WTC11 (cell line): ENCODE measurements at regions not wholly inside any gene's neighbourhood (a gene's known extent, or its start where the extent isn't known, plus 50 kb on each side); places are given as distances from the start of the nearest gene placed in this dataset.

ENCODE experiments used
- ATAC-seq: fragments of 200-7000 bp; cut with Tn5 transposase; 2 replicates; pipeline ENCODE4 v1.10.0; 2021; ENCODE audit warnings: mild to moderate bottlenecking, moderate library complexity
- CTCF ChIA-PET: fragments of 300-600 bp; sonication (Branson Sonifier 250); formaldehyde crosslinking; loops from one replicate; lab custom pipeline; 2021; ENCODE audit warnings: antibody characterized with exemption; lab: Charles Lee
- POLR2A ChIA-PET: fragments of 350-600 bp; sonication (Branson Sonifier 250); formaldehyde crosslinking; loops from one replicate; lab custom pipeline; 2021; ENCODE audit warnings: antibody characterized with exemption; lab: Charles Lee
- DNase-seq: peaks from one replicate; pipeline ENCODE4 v3.0.0; 2021; ENCODE audit warnings: low spot score
- H3K27ac Mint-ChIP-seq: 2 replicates; pipeline ENCODE4 v1.8.0; 2021; ENCODE audit warnings: mixed read lengths
- H3K27me3 Mint-ChIP-seq: 2 replicates; pipeline ENCODE4 v1.8.0; 2021; ENCODE audit warnings: low read depth, mild to moderate bottlenecking, moderate library complexity, mixed read lengths
- H3K36me3 Mint-ChIP-seq: 2 replicates; pipeline ENCODE4 v1.8.0; 2021; ENCODE audit warnings: mixed read lengths
- H3K4me1 Mint-ChIP-seq: 2 replicates; pipeline ENCODE4 v1.8.0; 2022; ENCODE audit warnings: mixed read lengths
- H3K4me3 Mint-ChIP-seq: 2 replicates; pipeline ENCODE4 v1.8.0; 2021; ENCODE audit warnings: mild to moderate bottlenecking, moderate library complexity, mixed read lengths
- H3K9me3 Mint-ChIP-seq: 2 replicates; pipeline ENCODE4 v1.8.0; 2021; ENCODE audit warnings: mixed read lengths
- ATF6 ChIP-seq: sonication (generic); formaldehyde crosslinking; IDR thresholded peaks from 2 replicates; pipeline ENCODE4 v1.8.1; 2023; ENCODE audit warnings: mild to moderate bottlenecking, missing genetic modification reagents
- ERG ChIP-seq: fragments of 250-450 bp; sonication (Bioruptor Pico); IDR thresholded peaks from 2 replicates; pipeline ENCODE4 v1.8.0; 2021; ENCODE audit warnings: mild to moderate bottlenecking
- GRHL2 ChIP-seq: fragments of 250-450 bp; sonication (Bioruptor Pico); IDR thresholded peaks from 2 replicates; pipeline ENCODE4 v1.8.0; 2022; ENCODE audit warnings: mild to moderate bottlenecking, moderate library complexity; ENCODE audit not compliant: insufficient replicate concordance, severe bottlenecking
- JAZF1 ChIP-seq: fragments of 250-450 bp; sonication (Bioruptor Pico); IDR thresholded peaks from 2 replicates; pipeline ENCODE4 v1.9.0; 2021; ENCODE audit warnings: moderate library complexity, mild to moderate bottlenecking, inconsistent platforms
- MXD4 ChIP-seq: fragments of 250-450 bp; sonication (Bioruptor Pico); IDR thresholded peaks from 2 replicates; pipeline ENCODE4 v1.8.0; 2021; ENCODE audit warnings: mild to moderate bottlenecking, moderate library complexity, borderline replicate concordance
- NFATC4 ChIP-seq: fragments of 250-450 bp; sonication (Bioruptor Pico); IDR thresholded peaks from 2 replicates; pipeline ENCODE4 v1.9.0; 2021; ENCODE audit warnings: mild to moderate bottlenecking
- OVOL2 ChIP-seq: fragments of 250-450 bp; sonication (Bioruptor Pico); IDR thresholded peaks from 2 replicates; pipeline ENCODE4 v1.9.0; 2021; ENCODE audit warnings: mild to moderate bottlenecking, borderline replicate concordance
- PRRX2 ChIP-seq: fragments of 250-450 bp; sonication (Bioruptor Pico); IDR thresholded peaks from 2 replicates; pipeline ENCODE4 v1.8.0; 2021; ENCODE audit warnings: mild to moderate bottlenecking
- TP53 ChIP-seq: sonication (generic); formaldehyde crosslinking; IDR thresholded peaks from 2 replicates; pipeline ENCODE4 v1.8.1; 2023; ENCODE audit warnings: mild to moderate bottlenecking, missing genetic modification reagents
- ZBTB21 ChIP-seq: sonication (generic); formaldehyde crosslinking; IDR thresholded peaks from 2 replicates; pipeline ENCODE4 v1.8.1; 2023; ENCODE audit warnings: mild to moderate bottlenecking, missing genetic modification reagents, borderline replicate concordance
- ZNF138 ChIP-seq: sonication (generic); formaldehyde crosslinking; conservative IDR thresholded peaks from 2 replicates; pipeline ENCODE4 v1.8.1; 2022; ENCODE audit warnings: mild to moderate bottlenecking, moderate library complexity, missing genetic modification reagents
- ZNF219 ChIP-seq: sonication (generic); formaldehyde crosslinking; IDR thresholded peaks from 2 replicates; pipeline ENCODE4 v1.8.0; 2023; ENCODE audit warnings: missing genetic modification reagents, mild to moderate bottlenecking, borderline replicate concordance
- TF ChIP-seq, protein P1 (sequence below): sonication (generic); formaldehyde crosslinking; IDR thresholded peaks from 2 replicates; pipeline ENCODE4 v1.8.0; 2023; ENCODE audit warnings: missing genetic modification reagents, mild to moderate bottlenecking, borderline replicate concordance
- TF ChIP-seq, protein P2 (sequence below): fragments of 250-450 bp; sonication (Bioruptor Pico); IDR thresholded peaks from 2 replicates; pipeline ENCODE4 v1.9.0; 2021; ENCODE audit warnings: mild to moderate bottlenecking
- TF ChIP-seq, protein P3 (sequence below): sonication (generic); formaldehyde crosslinking; IDR thresholded peaks from 2 replicates; pipeline ENCODE4 v1.8.1; 2022; ENCODE audit warnings: missing genetic modification reagents, borderline replicate concordance
- TF ChIP-seq, protein P4 (sequence below): sonication (generic); formaldehyde crosslinking; IDR thresholded peaks from 2 replicates; pipeline ENCODE4 v1.8.1; 2022; ENCODE audit warnings: mild to moderate bottlenecking, missing genetic modification reagents, moderate library complexity, borderline replicate concordance
- TF ChIP-seq, protein P5 (sequence below): sonication (generic); formaldehyde crosslinking; conservative IDR thresholded peaks from 2 replicates; pipeline ENCODE4 v1.8.1; 2022; ENCODE audit warnings: mild to moderate bottlenecking, missing genetic modification reagents
- TF ChIP-seq, protein P6 (sequence below): sonication (generic); formaldehyde crosslinking; IDR thresholded peaks from 2 replicates; pipeline ENCODE4 v1.8.1; 2023; ENCODE audit warnings: mild to moderate bottlenecking, missing genetic modification reagents

DNA sequence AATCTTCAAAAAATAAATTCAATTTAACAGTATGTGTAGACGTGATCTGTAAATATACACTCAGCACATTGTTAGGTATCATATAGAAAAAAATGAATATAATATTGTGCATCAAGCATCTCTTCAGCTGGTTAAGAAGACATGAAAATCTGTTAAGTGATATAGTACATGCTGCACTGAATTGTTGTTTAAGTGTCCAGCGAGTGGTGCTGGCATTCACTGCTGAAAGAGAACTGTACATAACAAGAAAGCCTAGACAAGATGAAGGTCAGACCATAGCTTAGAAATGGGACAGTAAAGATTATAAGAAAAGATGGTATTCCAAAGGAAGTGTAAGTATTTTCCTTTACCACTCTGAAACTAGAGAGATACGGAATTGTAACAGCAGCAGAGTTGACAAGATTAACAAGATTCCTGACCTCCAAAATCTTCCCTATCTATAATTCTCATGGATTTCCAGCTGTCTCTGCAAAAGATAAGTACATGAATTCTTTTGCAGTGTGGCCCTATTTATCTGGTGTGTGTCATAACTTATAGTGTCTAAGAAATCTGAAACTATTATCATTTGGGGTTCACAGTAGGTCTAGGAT, 198.6 kb downstream of the FLRT2 start (continued):
- TF ChIP-seq, protein P1, sequence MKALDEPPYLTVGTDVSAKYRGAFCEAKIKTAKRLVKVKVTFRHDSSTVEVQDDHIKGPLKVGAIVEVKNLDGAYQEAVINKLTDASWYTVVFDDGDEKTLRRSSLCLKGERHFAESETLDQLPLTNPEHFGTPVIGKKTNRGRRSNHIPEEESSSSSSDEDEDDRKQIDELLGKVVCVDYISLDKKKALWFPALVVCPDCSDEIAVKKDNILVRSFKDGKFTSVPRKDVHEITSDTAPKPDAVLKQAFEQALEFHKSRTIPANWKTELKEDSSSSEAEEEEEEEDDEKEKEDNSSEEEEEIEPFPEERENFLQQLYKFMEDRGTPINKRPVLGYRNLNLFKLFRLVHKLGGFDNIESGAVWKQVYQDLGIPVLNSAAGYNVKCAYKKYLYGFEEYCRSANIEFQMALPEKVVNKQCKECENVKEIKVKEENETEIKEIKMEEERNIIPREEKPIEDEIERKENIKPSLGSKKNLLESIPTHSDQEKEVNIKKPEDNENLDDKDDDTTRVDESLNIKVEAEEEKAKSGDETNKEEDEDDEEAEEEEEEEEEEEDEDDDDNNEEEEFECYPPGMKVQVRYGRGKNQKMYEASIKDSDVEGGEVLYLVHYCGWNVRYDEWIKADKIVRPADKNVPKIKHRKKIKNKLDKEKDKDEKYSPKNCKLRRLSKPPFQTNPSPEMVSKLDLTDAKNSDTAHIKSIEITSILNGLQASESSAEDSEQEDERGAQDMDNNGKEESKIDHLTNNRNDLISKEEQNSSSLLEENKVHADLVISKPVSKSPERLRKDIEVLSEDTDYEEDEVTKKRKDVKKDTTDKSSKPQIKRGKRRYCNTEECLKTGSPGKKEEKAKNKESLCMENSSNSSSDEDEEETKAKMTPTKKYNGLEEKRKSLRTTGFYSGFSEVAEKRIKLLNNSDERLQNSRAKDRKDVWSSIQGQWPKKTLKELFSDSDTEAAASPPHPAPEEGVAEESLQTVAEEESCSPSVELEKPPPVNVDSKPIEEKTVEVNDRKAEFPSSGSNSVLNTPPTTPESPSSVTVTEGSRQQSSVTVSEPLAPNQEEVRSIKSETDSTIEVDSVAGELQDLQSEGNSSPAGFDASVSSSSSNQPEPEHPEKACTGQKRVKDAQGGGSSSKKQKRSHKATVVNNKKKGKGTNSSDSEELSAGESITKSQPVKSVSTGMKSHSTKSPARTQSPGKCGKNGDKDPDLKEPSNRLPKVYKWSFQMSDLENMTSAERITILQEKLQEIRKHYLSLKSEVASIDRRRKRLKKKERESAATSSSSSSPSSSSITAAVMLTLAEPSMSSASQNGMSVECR (CRISPR knock-in tag), result no peak
- no peak for TF ChIP-seq ERG
- TF ChIP-seq PRRX2 (CRISPR knock-in tag), result no peak
- TF ChIP-seq OVOL2 (CRISPR knock-in tag), result no peak
- no peak for TF ChIP-seq GRHL2 (CRISPR knock-in tag)
- TF ChIP-seq JAZF1 (CRISPR knock-in tag), result no peak
- TF ChIP-seq, protein P2, sequence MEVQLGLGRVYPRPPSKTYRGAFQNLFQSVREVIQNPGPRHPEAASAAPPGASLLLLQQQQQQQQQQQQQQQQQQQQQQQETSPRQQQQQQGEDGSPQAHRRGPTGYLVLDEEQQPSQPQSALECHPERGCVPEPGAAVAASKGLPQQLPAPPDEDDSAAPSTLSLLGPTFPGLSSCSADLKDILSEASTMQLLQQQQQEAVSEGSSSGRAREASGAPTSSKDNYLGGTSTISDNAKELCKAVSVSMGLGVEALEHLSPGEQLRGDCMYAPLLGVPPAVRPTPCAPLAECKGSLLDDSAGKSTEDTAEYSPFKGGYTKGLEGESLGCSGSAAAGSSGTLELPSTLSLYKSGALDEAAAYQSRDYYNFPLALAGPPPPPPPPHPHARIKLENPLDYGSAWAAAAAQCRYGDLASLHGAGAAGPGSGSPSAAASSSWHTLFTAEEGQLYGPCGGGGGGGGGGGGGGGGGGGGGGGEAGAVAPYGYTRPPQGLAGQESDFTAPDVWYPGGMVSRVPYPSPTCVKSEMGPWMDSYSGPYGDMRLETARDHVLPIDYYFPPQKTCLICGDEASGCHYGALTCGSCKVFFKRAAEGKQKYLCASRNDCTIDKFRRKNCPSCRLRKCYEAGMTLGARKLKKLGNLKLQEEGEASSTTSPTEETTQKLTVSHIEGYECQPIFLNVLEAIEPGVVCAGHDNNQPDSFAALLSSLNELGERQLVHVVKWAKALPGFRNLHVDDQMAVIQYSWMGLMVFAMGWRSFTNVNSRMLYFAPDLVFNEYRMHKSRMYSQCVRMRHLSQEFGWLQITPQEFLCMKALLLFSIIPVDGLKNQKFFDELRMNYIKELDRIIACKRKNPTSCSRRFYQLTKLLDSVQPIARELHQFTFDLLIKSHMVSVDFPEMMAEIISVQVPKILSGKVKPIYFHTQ, result no peak
- TF ChIP-seq TP53 (CRISPR knock-in tag), result no peak
- TF ChIP-seq ATF6 (CRISPR knock-in tag), result no peak

- Mint-ChIP-seq H3K4me3 (no peak overlapping the region), H3K9me3 (peaks cover 9% of the 10 kb centered on the region), H3K36me3 (peaks cover 4% of the 10 kb centered on the region; the same call in 1 of the 2 replicates), H3K27ac (no peak overlapping the region), H3K4me1 (no peaks in the 10 kb centered on the region), H3K27me3 (no peaks in the 10 kb centered on the region)
- DNase-seq (no peak), ATAC-seq (no peak; the same call in 1 of the 2 replicates)
- ChIA-PET POLR2A (no interaction called here), CTCF (no interaction called here)
- TF ChIP-seq ZBTB21 (CRISPR knock-in tag) (no peak), NFATC4 (CRISPR knock-in tag) (no peak), MXD4 (CRISPR knock-in tag) (no peak), ZNF138 (CRISPR knock-in tag) (no peak), ZNF219 (no peak), PRRX2 (CRISPR knock-in tag) (no peak)
- TF ChIP-seq, protein P3, sequence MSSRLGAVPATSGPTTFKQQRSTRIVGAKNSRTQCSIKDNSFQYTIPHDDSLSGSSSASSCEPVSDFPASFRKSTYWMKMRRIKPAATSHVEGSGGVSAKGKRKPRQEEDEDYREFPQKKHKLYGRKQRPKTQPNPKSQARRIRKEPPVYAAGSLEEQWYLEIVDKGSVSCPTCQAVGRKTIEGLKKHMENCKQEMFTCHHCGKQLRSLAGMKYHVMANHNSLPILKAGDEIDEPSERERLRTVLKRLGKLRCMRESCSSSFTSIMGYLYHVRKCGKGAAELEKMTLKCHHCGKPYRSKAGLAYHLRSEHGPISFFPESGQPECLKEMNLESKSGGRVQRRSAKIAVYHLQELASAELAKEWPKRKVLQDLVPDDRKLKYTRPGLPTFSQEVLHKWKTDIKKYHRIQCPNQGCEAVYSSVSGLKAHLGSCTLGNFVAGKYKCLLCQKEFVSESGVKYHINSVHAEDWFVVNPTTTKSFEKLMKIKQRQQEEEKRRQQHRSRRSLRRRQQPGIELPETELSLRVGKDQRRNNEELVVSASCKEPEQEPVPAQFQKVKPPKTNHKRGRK, result no peak
- TF ChIP-seq, protein P4, sequence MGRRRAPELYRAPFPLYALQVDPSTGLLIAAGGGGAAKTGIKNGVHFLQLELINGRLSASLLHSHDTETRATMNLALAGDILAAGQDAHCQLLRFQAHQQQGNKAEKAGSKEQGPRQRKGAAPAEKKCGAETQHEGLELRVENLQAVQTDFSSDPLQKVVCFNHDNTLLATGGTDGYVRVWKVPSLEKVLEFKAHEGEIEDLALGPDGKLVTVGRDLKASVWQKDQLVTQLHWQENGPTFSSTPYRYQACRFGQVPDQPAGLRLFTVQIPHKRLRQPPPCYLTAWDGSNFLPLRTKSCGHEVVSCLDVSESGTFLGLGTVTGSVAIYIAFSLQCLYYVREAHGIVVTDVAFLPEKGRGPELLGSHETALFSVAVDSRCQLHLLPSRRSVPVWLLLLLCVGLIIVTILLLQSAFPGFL, result no peak
- TF ChIP-seq, protein P5, sequence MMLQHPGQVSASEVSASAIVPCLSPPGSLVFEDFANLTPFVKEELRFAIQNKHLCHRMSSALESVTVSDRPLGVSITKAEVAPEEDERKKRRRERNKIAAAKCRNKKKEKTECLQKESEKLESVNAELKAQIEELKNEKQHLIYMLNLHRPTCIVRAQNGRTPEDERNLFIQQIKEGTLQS (CRISPR knock-in tag), result no peak
- TF ChIP-seq, protein P6, sequence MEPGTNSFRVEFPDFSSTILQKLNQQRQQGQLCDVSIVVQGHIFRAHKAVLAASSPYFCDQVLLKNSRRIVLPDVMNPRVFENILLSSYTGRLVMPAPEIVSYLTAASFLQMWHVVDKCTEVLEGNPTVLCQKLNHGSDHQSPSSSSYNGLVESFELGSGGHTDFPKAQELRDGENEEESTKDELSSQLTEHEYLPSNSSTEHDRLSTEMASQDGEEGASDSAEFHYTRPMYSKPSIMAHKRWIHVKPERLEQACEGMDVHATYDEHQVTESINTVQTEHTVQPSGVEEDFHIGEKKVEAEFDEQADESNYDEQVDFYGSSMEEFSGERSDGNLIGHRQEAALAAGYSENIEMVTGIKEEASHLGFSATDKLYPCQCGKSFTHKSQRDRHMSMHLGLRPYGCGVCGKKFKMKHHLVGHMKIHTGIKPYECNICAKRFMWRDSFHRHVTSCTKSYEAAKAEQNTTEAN, result no peak
Measured at GRCh38 chr14:85714069-85714468, 184.1 kb downstream of the FLRT2 start.
